ENCODE measurements at regions not wholly inside any gene's neighbourhood (a gene's known extent, or its start where the extent isn't known, plus 50 kb on each side); places are given as distances from the start of the nearest gene placed in this dataset.

- Histone ChIP-seq H2BK120ac (ENCODE audit: insufficient read depth, low read length, poor library complexity) (no peak overlapping the region), H2BK5ac (ENCODE audit: low read depth, low read length, poor library complexity) (no peak overlapping the region), H3K9ac (ENCODE audit: low read length) (no peak overlapping the region), H3K14ac (ENCODE audit: low read length) (no peak overlapping the region), H2BK12ac (ENCODE audit: low read length) (no peak overlapping the region), H2AFZ (ENCODE audit: insufficient read depth, low read length, poor library complexity) (no peak overlapping the region), H3K79me2 (ENCODE audit: control insufficient read depth, insufficient read depth, low read length, poor library complexity) (no peaks in the 10 kb centered on the region), H4K12ac (ENCODE audit: low read depth, low read length) (no peak overlapping the region), H4K91ac (ENCODE audit: low read depth, low read length) (no peak overlapping the region), H3K79me1 (ENCODE audit: low read length) (no peaks in the 10 kb centered on the region), H3K18ac (ENCODE audit: low read length) (no peak overlapping the region), H3K23ac (ENCODE audit: low read length) (no peak overlapping the region), H3K9me3 (ENCODE audit: insufficient read depth, low read depth, low read length) (no peaks in the 10 kb centered on the region), H4K8ac (ENCODE audit: low read depth, low read length) (no peak overlapping the region), H3K4me1 (ENCODE audit: control insufficient read depth in 1 of 2, insufficient read depth in 2 of 2, low read length in 2 of 2) (peaks cover 0 to 2% of the 10 kb centered on the region in 2 experiments), H3K4ac (ENCODE audit: low read depth, low read length) (no peak overlapping the region), H3K27me3 (ENCODE audit: insufficient read depth, low read length) (no peaks in the 10 kb centered on the region), H3K4me2 (ENCODE audit: low read length) (no peak overlapping the region), H3K36me3 (ENCODE audit: control insufficient read depth in 1 of 2, insufficient read depth in 2 of 2, low read length in 2 of 2) (no peaks in the 10 kb centered on the region), H3K4me3 (ENCODE audit: low read depth, low read length) (no peak overlapping the region), H2AK5ac (ENCODE audit: low read length) (no peak overlapping the region), H3K27ac (ENCODE audit: low read depth, low read length) (no peak overlapping the region)
- DNase-seq = no peak
- WGBS (ENCODE audit: extremely low coverage, insufficient coverage, insufficient read length) = no CpG with 5 or more reads among the region's 1 CpG
Measured at GRCh38 chr4:122517345-122517744, 60.8 kb upstream of the IL2 start.

GRCh38 chr4:122516376-122516775, 59.9 kb upstream of the IL2 start:
- H2BK5ac ChIP-seq (ENCODE audit: low read depth, low read length, poor library complexity) = no peak overlapping the region
- no peak overlapping the region for H3K23ac ChIP-seq (ENCODE audit: low read length)
- no peak overlapping the region for H2BK120ac ChIP-seq (ENCODE audit: insufficient read depth, low read length, poor library complexity)
- H2AK5ac ChIP-seq (ENCODE audit: low read length) = no peak overlapping the region
- DNase-seq = peak; percentile 57 to 80
- H2AFZ ChIP-seq (ENCODE audit: insufficient read depth, low read length, poor library complexity) = no peak overlapping the region
- WGBS (ENCODE audit: extremely low coverage, insufficient coverage, insufficient read length) = no CpG with 5 or more reads among the region's 1 CpG
- no peaks in the 10 kb centered on the region for H3K27me3 ChIP-seq (ENCODE audit: insufficient read depth, low read length)
- H3K9me3 ChIP-seq (ENCODE audit: insufficient read depth, low read depth, low read length) = no peaks in the 10 kb centered on the region
- H3K4me3 ChIP-seq (ENCODE audit: low read depth, low read length) = no peak overlapping the region
- H3K9ac ChIP-seq (ENCODE audit: low read length) = no peak overlapping the region
- H3K14ac ChIP-seq (ENCODE audit: low read length) = no peak overlapping the region
- no peak overlapping the region for H4K91ac ChIP-seq (ENCODE audit: low read depth, low read length)
- H3K79me1 ChIP-seq (ENCODE audit: low read length) = no peaks in the 10 kb centered on the region
- no peaks in the 10 kb centered on the region for H3K36me3 ChIP-seq (ENCODE audit: control insufficient read depth in 1 of 2, insufficient read depth in 2 of 2, low read length in 2 of 2)
- H4K12ac ChIP-seq (ENCODE audit: low read depth, low read length) = no peak overlapping the region
- no peak overlapping the region for H2BK12ac ChIP-seq (ENCODE audit: low read length)
- no peak overlapping the region for H3K4me2 ChIP-seq (ENCODE audit: low read length)
- H3K79me2 ChIP-seq (ENCODE audit: control insufficient read depth, insufficient read depth, low read length, poor library complexity) = no peaks in the 10 kb centered on the region
- no peak overlapping the region for H3K27ac ChIP-seq (ENCODE audit: low read depth, low read length)
- no peak overlapping the region for H3K18ac ChIP-seq (ENCODE audit: low read length)
- H4K8ac ChIP-seq (ENCODE audit: low read depth, low read length) = no peak overlapping the region
- H3K4ac ChIP-seq (ENCODE audit: low read depth, low read length) = no peak overlapping the region
- H3K4me1 ChIP-seq (ENCODE audit: control insufficient read depth in 1 of 2, insufficient read depth in 2 of 2, low read length in 2 of 2) = peaks cover 0 to 2% of the 10 kb centered on the region in 2 experiments

- Histone ChIP-seq H2BK120ac (ENCODE audit: insufficient read depth, low read length, poor library complexity) (no peak overlapping the region), H2AFZ (ENCODE audit: insufficient read depth, low read length, poor library complexity) (no peak overlapping the region), H3K79me2 (ENCODE audit: control insufficient read depth, insufficient read depth, low read length, poor library complexity) (no peaks in the 10 kb centered on the region), H2BK5ac (ENCODE audit: low read depth, low read length, poor library complexity) (no peak overlapping the region), H3K4me1 (ENCODE audit: control insufficient read depth in 1 of 2, insufficient read depth in 2 of 2, low read length in 2 of 2) (peaks cover 0 to 2% of the 10 kb centered on the region in 2 experiments), H3K4me3 (ENCODE audit: low read depth, low read length) (no peak overlapping the region), H3K4me2 (ENCODE audit: low read length) (no peak overlapping the region), H2AK5ac (ENCODE audit: low read length) (no peak overlapping the region), H3K9ac (ENCODE audit: low read length) (no peak overlapping the region), H3K27me3 (ENCODE audit: insufficient read depth, low read length) (no peaks in the 10 kb centered on the region), H3K36me3 (ENCODE audit: control insufficient read depth in 1 of 2, insufficient read depth in 2 of 2, low read length in 2 of 2) (no peaks in the 10 kb centered on the region), H3K14ac (ENCODE audit: low read length) (no peak overlapping the region), H3K9me3 (ENCODE audit: insufficient read depth, low read depth, low read length) (no peaks in the 10 kb centered on the region), H4K12ac (ENCODE audit: low read depth, low read length) (no peak overlapping the region), H2BK12ac (ENCODE audit: low read length) (no peak overlapping the region), H4K91ac (ENCODE audit: low read depth, low read length) (no peak overlapping the region), H3K4ac (ENCODE audit: low read depth, low read length) (no peak overlapping the region), H3K18ac (ENCODE audit: low read length) (no peak overlapping the region), H3K23ac (ENCODE audit: low read length) (no peak overlapping the region), H3K79me1 (ENCODE audit: low read length) (no peaks in the 10 kb centered on the region), H3K27ac (ENCODE audit: low read depth, low read length) (no peak overlapping the region), H4K8ac (ENCODE audit: low read depth, low read length) (no peak overlapping the region)
- DNase-seq = peak; percentile 69 to 85
- no CpG with 5 or more reads among the region's 3 CpGs for WGBS (ENCODE audit: extremely low coverage, insufficient coverage, insufficient read length)
Measured at GRCh38 chr4:122514671-122515070, 58.1 kb upstream of the IL2 start.

GRCh38 chr4:122512430-122512829, 55.9 kb upstream of the IL2 start:
- peaks cover 0 to 2% of the 10 kb centered on the region in 2 experiments for H3K4me1 ChIP-seq (ENCODE audit: control insufficient read depth in 1 of 2, insufficient read depth in 2 of 2, low read length in 2 of 2)
- no peak overlapping the region for H2BK120ac ChIP-seq (ENCODE audit: insufficient read depth, low read length, poor library complexity)
- no peaks in the 10 kb centered on the region for H3K79me1 ChIP-seq (ENCODE audit: low read length)
- no peak overlapping the region for H2AFZ ChIP-seq (ENCODE audit: insufficient read depth, low read length, poor library complexity)
- no peak overlapping the region for H4K91ac ChIP-seq (ENCODE audit: low read depth, low read length)
- H4K8ac ChIP-seq (ENCODE audit: low read depth, low read length) = no peak overlapping the region
- no peaks in the 10 kb centered on the region for H3K79me2 ChIP-seq (ENCODE audit: control insufficient read depth, insufficient read depth, low read length, poor library complexity)
- H2BK12ac ChIP-seq (ENCODE audit: low read length) = no peak overlapping the region
- no peaks in the 10 kb centered on the region for H3K9me3 ChIP-seq (ENCODE audit: insufficient read depth, low read depth, low read length)
- no peaks in the 10 kb centered on the region for H3K36me3 ChIP-seq (ENCODE audit: control insufficient read depth in 1 of 2, insufficient read depth in 2 of 2, low read length in 2 of 2)
- no peak overlapping the region for H3K4ac ChIP-seq (ENCODE audit: low read depth, low read length)
- H3K4me3 ChIP-seq (ENCODE audit: low read depth, low read length) = no peak overlapping the region
- H3K18ac ChIP-seq (ENCODE audit: low read length) = no peak overlapping the region
- no peak overlapping the region for H3K4me2 ChIP-seq (ENCODE audit: low read length)
- H4K12ac ChIP-seq (ENCODE audit: low read depth, low read length) = no peak overlapping the region
- no peak overlapping the region for H3K9ac ChIP-seq (ENCODE audit: low read length)
- H3K14ac ChIP-seq (ENCODE audit: low read length) = no peak overlapping the region
- no peak overlapping the region for H3K23ac ChIP-seq (ENCODE audit: low read length)
- no peak overlapping the region for H2AK5ac ChIP-seq (ENCODE audit: low read length)
- DNase-seq = no peak
- no peak overlapping the region for H2BK5ac ChIP-seq (ENCODE audit: low read depth, low read length, poor library complexity)
- H3K27me3 ChIP-seq (ENCODE audit: insufficient read depth, low read length) = no peaks in the 10 kb centered on the region
- no peak overlapping the region for H3K27ac ChIP-seq (ENCODE audit: low read depth, low read length)

All from trophoblast cell (in vitro differentiated cells and primary cell).